PC-9 (cell line): ENCODE measurements at regions not wholly inside any gene's neighbourhood (a gene's known extent, or its start where the extent isn't known, plus 50 kb on each side); places are given as distances from the start of the nearest gene placed in this dataset.
"Not testable (repeated sequence)": the region's sequence is repeated elsewhere in the genome, so short reads cannot be mapped to it uniquely, and the experiment has no call there.

Source experiments
- EZH2 ChIP-seq: fragments of 200-600 bp; sonication (generic); IDR thresholded peaks from 2 replicates; pipeline ENCODE4 v1.8.0; 2017; ENCODE audit warnings: antibody characterized with exemption, low read depth
- TF ChIP-seq, protein P1 (sequence below): fragments of 200-600 bp; sonication (generic); conservative IDR thresholded peaks from 2 replicates; pipeline ENCODE4 v1.6.1; 2017; ENCODE audit warnings: mixed run types, antibody characterized with exemption, mild to moderate bottlenecking, moderate library complexity

DNA sequence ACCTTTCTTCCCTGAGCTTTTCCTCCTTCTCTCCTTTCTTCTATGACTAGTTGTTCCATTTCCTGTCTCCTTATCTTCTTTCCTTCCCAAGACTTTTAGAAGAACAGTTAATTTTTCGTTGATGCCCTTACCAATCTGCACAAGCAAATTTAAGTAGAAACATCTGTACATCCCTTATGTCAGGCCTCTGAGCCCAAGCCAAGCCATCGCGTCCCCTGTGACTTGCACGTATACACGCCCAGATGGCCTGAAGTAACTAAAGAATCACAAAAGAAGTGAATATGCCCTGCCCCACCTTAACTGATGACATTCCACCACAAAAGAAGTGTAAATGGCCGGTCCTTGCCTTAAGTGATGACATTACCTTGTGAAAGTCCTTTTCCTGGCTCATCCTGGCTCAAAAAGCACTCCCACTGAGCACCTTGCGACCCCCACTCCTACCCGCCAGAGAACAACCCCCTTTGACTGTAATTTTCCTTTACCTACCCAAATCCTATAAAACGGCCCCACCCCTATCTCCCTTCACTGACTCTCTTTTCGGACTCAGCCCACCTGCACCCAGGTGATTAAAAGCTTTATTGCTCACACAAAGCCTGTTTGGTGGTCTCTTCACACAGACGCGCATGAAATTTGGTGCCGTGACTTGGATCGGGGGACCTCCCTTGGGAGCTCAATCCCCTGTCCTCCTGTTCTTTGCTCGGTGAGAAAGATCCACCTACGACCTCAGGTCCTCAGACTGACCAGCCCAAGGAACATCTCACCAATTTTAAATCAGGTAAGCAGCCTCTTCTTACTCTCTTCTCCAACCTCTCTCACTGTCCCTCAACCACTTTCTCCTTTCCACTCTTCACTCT is 53.7 kb upstream of the SPP1 start:
- TF ChIP-seq, protein P1, sequence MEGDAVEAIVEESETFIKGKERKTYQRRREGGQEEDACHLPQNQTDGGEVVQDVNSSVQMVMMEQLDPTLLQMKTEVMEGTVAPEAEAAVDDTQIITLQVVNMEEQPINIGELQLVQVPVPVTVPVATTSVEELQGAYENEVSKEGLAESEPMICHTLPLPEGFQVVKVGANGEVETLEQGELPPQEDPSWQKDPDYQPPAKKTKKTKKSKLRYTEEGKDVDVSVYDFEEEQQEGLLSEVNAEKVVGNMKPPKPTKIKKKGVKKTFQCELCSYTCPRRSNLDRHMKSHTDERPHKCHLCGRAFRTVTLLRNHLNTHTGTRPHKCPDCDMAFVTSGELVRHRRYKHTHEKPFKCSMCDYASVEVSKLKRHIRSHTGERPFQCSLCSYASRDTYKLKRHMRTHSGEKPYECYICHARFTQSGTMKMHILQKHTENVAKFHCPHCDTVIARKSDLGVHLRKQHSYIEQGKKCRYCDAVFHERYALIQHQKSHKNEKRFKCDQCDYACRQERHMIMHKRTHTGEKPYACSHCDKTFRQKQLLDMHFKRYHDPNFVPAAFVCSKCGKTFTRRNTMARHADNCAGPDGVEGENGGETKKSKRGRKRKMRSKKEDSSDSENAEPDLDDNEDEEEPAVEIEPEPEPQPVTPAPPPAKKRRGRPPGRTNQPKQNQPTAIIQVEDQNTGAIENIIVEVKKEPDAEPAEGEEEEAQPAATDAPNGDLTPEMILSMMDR, result not testable (repeated sequence)
- TF ChIP-seq EZH2, result not testable (repeated sequence)
